ENCODE measurements at regions not wholly inside any gene's neighbourhood (a gene's known extent, or its start where the extent isn't known, plus 50 kb on each side); places are given as distances from the start of the nearest gene placed in this dataset.

DNA sequence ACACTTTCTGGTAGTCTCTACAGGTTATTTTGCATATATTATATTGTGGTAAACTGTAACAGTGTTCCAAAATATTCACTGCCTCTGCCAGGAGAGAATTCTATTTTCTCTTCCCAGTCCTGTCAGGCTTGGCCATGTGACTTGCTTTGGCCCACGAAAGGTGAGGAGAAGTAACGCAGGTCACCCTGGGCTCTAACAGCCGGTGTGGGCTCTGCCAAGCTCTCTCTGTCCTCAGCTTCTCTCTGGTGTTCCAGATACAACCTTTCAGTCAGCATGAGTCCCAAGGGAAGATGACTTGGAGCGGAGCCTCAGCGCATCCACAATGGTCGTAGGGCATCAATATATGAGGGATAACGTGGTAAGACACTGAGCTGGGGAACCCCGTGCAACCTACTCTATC is 113.0 kb upstream of the RREB1 start:
- no peaks in the 10 kb centered on the region for H3K9me3 Mint-ChIP-seq
- no peak overlapping the region for H3K4me3 Mint-ChIP-seq
- H3K36me3 Mint-ChIP-seq (ENCODE audit: low read depth), result no peaks in the 10 kb centered on the region
- no peaks in the 10 kb centered on the region for H3K4me1 Mint-ChIP-seq (ENCODE audit: low read depth)
- CTCF ChIA-PET, result interaction anchor here (0.6 kb wide), 1 partner anchor 1832 kb away, joined by 4 read pairs; no protein-coding TSS in a partner anchor
- no peak for DNase-seq
- intact Hi-C loops (cut with micrococcal nuclease), result no loop called here
- H3K27ac Mint-ChIP-seq, result no peak overlapping the region
- H3K27me3 Mint-ChIP-seq (ENCODE audit: low read depth), result no peaks in the 10 kb centered on the region

DNA sequence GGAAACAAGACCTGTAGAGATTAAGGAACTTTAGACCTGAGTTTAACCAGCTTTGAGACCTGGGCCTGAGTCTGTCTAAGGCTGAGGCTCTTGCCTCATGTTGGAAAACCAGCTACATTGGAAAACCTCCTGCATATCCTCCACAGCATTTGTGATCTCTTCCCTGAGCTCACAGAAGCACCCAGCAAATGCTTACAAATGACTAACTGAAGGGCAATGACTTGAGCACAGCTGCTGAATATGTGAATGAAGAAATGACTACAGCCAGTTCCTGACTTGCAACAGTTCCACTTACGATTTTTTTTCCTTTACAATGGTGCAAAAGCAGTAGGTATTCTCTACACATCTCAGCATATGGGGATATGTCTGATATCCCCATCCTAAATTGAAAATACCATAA is 112.4 kb upstream of the RREB1 start:
- Mint-ChIP-seq H3K27ac (no peak overlapping the region), H3K4me3 (no peak overlapping the region), H3K9me3 (no peaks in the 10 kb centered on the region), H3K36me3 (ENCODE audit: low read depth) (no peaks in the 10 kb centered on the region), H3K4me1 (ENCODE audit: low read depth) (no peaks in the 10 kb centered on the region), H3K27me3 (ENCODE audit: low read depth) (no peaks in the 10 kb centered on the region)
- intact Hi-C loops (cut with micrococcal nuclease), result no loop called here
- no peak for DNase-seq
- CTCF ChIA-PET, result interaction anchor here (0.6 kb wide), 1 partner anchor 1832 kb away, joined by 4 read pairs; no protein-coding TSS in a partner anchor

DNA sequence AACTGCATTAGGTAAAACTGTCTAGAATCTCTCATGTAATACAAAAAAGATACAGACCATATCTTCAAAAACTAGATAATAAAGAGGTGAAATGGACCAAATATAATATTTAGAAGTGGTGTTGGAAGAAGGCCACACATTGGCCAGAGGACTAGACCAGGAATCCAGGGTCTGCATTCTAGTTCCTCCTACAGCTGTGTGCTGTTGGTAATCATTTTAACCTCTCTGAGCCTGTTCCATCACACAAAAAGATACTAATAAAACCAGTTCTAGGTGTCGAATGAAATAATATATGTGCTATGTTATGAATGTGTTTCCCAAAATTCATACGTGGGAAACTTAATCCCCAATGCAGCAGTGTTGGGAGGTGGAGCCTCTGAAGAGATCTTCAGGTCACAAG is 111.6 kb upstream of the RREB1 start:
- H3K27ac Mint-ChIP-seq, result no peak overlapping the region
- H3K9me3 Mint-ChIP-seq, result no peaks in the 10 kb centered on the region
- CTCF ChIA-PET, result interaction anchor here (0.6 kb wide), 1 partner anchor 168 kb away, joined by 3 read pairs; no protein-coding TSS in a partner anchor
- intact Hi-C loops (cut with micrococcal nuclease), result no loop called here
- no peak for DNase-seq
- H3K36me3 Mint-ChIP-seq (ENCODE audit: low read depth), result no peaks in the 10 kb centered on the region
- no peaks in the 10 kb centered on the region for H3K27me3 Mint-ChIP-seq (ENCODE audit: low read depth)
- H3K4me3 Mint-ChIP-seq, result no peak overlapping the region
- no peaks in the 10 kb centered on the region for H3K4me1 Mint-ChIP-seq (ENCODE audit: low read depth)

DNA sequence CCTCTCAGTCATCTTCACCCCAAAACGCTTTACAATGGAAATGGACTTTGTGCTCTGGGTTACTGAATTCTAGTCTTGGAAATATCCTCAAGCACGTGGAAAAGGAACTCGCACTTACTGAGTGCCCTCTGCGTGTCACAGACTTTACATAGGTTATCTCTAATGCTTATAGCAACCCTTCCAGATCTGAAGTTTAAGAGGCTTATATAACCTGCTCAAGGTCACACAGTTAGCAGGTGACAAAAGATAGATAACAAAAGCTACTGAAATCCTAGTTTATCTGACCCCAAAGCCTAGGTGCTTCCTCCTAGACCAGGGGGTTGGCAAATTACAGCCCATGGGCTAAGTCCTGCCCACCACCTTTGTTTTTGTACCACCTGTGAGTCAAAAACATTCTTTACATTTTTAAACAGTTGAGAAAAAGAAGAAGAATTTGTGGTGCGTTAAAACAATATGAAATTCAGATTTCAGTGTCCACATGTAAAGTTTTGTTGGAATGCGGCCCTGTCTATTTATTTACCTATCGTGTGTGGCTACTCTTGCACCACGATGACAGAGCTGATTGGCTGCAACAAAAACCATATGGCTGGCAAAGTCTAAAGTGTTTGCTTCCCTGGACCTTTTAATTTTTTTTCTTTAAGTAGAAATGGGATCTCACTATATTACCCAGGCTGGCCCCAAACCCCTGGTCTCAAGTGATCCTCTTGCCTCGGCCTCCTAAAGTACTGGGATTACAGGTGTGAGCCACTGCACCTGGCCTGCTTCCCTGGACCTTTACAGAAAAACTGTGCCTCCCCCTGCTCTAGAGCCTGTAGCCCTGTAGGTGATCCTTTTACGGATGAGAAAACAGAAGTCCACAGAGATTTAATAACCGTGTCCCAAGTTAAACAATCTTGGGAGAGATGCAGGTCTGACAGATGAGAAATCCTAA is 110.2 kb upstream of the RREB1 start:
- Mint-ChIP-seq H3K4me1 (ENCODE audit: low read depth) (no peaks in the 10 kb centered on the region), H3K36me3 (ENCODE audit: low read depth) (no peaks in the 10 kb centered on the region), H3K27me3 (ENCODE audit: low read depth) (no peaks in the 10 kb centered on the region), H3K4me3 (no peak overlapping the region), H3K9me3 (no peaks in the 10 kb centered on the region), H3K27ac (no peak overlapping the region)
- intact Hi-C loops (cut with micrococcal nuclease), result no loop called here
- DNase-seq, result no peak
- CTCF ChIA-PET, result no interaction called here

DNA sequence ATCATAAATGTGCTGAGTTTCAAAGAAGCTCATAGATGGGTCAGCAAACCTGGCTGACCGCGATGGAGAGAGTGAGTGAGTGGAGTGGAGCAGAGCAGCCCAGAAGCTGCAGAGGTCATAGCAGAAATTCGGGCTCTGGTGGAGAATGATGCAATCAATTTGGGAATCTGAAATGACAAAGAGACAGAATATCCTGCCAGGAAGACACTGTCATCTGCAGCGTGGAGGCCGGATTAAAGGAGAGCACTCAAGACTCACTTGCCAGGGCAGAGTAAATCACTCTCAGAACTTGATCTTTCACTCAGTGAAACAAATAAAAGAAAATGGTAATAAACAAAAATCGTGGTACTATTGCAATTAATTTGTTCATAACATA is 109.6 kb upstream of the RREB1 start:
- Mint-ChIP-seq H3K9me3 (no peaks in the 10 kb centered on the region), H3K27me3 (ENCODE audit: low read depth) (no peaks in the 10 kb centered on the region), H3K27ac (no peak overlapping the region), H3K4me1 (ENCODE audit: low read depth) (no peaks in the 10 kb centered on the region), H3K36me3 (ENCODE audit: low read depth) (no peaks in the 10 kb centered on the region), H3K4me3 (no peak overlapping the region)
- no peak for DNase-seq
- CTCF ChIA-PET, result no interaction called here
- intact Hi-C loops (cut with micrococcal nuclease), result no loop called here

DNA sequence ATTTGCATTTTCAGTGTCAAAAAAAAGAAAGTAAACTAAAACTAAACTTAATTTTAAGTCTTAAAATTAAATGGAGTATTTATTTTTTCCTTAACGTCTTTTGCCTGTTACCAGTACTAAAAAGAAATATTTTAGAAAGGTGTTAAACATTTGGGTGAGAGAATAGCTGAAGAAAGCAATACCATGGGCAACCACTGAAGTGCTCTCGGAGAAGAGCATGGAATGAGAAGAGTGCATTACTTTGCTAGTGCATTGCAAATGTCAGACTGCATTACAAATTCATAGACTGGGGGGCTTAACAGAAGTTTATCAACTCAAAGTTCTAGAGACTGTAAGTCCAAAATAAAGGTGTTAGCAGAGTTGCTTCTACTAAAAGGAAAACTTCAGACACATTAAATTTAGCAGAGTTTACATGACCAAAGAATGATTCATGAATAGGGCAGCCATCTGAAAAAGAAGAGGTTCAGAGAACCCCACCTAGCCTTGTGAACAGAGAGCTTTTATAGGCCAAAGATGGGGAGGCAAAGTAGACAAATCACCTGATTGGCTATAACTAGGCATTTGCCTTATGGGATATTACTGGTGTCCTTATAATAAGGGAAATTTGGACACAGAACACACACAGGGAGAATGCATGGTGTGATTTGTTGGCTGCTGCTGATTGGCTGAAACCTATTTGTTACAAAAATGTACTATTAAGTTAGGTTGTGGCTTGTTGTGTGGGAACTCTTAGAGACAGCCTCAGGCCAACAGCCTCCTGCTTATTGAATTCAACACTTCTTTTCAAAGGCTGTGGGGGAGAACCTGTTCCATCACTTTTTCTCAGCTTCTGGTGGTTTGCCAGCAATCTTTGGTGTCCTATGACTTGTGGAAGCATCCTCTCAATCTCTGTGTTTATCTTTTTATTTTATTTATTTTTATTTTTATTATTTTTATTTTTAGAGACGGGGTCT is 106.7 kb upstream of the RREB1 start:
- H3K27ac Mint-ChIP-seq, result no peak overlapping the region
- H3K9me3 Mint-ChIP-seq, result no peaks in the 10 kb centered on the region
- H3K4me3 Mint-ChIP-seq, result no peak overlapping the region
- intact Hi-C loops (cut with micrococcal nuclease), result no loop called here
- CTCF ChIA-PET, result no interaction called here
- no peak for DNase-seq
- H3K36me3 Mint-ChIP-seq (ENCODE audit: low read depth), result no peaks in the 10 kb centered on the region
- peaks cover 3% of the 10 kb centered on the region for H3K4me1 Mint-ChIP-seq (ENCODE audit: low read depth)
- H3K27me3 Mint-ChIP-seq (ENCODE audit: low read depth), result no peaks in the 10 kb centered on the region

DNA sequence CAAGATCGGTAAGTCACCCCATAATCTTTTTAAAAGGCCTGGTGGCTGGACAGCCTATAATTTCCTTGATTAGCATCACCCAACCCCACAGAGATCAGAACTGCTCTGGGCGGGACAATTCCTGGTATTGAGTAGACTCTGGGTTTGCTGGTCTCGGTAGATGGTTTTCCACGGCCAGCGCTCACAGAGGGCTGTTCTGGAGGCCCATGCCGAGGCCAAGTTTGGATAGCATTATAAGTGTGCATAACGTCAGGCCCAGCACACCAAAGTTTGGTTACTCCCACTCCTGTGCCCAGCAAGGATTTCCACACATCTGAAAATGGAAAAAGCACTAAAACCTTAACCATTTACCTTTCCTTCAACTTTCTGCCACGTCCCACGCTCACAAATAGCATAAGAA is 104.7 kb upstream of the RREB1 start:
- Mint-ChIP-seq H3K27ac (no peak overlapping the region), H3K27me3 (ENCODE audit: low read depth) (no peaks in the 10 kb centered on the region), H3K4me3 (no peak overlapping the region), H3K4me1 (ENCODE audit: low read depth) (peaks cover 8% of the 10 kb centered on the region), H3K9me3 (no peaks in the 10 kb centered on the region), H3K36me3 (ENCODE audit: low read depth) (no peaks in the 10 kb centered on the region)
- DNase-seq, result no peak
- intact Hi-C loops (cut with micrococcal nuclease), result no loop called here
- CTCF ChIA-PET, result no interaction called here

DNA sequence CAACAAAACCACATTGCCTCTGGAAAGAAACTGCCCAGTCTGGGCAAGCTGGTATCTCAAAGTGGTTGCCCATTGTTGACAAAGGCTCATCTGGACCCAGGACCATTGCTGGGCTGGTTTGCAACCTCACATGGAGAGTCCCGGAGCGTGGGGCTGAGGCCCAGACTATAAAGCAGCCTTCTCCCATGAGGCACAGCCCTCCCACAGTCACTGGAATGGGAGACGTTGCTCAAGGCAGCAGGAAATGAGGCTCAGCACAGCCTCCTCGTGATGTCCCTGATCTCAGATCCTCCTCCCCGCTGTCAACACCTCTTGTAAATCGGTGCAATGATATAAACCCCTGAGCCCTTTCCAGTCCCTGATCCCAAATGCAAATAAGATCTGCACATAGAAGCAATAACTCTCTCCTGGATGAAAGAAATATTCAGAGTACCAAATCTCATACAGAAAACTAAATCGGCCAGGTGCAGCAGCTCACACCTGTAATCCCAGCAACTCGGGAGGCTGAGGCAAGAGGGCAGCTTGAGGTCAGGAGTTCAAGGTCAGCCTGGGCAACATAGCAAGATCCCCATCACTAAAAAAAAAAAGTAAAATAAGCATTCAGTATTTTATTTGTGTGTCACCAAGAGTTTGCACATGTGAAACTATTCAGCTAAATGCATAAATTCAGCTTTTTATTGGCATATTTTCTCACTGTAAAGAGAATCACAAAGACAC is 103.0 kb upstream of the RREB1 start:
- intact Hi-C loops (cut with micrococcal nuclease), result no loop called here
- CTCF ChIA-PET, result no interaction called here
- Mint-ChIP-seq H3K4me1 (ENCODE audit: low read depth) (peaks cover 8% of the 10 kb centered on the region), H3K27ac (no peak overlapping the region), H3K27me3 (ENCODE audit: low read depth) (peaks cover 3% of the 10 kb centered on the region), H3K9me3 (no peaks in the 10 kb centered on the region), H3K4me3 (no peak overlapping the region), H3K36me3 (ENCODE audit: low read depth) (no peaks in the 10 kb centered on the region)
- no peak for DNase-seq

DNA sequence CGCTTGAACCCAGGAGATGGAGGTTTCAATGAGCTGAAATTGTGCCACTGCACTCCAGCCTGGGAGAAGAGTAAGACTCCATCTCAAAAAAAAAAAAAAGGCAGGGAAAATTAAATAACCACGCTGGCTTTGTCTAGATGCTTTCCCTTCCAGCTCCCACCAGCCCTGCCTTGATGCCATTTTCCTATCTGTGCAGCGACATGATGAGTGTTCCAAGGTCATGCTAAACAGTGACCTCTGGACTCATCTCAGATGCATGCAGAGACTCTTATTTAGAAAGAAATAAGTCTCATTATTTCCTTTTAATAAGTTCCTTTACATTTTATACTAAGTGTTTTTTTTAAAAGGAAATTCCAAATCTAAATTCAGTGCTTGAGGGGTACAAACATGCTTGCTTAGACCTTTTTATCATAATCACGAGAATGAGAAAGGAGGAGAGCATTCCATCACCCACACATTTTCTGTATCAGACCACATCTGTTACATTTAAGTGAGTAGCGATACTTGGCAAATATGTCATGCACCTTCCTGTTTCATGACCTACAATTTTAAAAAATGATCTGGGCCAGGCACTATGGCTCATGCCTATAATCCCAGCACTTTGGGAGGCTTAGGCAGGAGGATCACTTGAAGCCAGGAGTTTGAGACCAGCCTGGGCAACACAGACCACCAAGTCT is 101.1 kb upstream of the RREB1 start:
- CTCF ChIA-PET, result no interaction called here

DNA sequence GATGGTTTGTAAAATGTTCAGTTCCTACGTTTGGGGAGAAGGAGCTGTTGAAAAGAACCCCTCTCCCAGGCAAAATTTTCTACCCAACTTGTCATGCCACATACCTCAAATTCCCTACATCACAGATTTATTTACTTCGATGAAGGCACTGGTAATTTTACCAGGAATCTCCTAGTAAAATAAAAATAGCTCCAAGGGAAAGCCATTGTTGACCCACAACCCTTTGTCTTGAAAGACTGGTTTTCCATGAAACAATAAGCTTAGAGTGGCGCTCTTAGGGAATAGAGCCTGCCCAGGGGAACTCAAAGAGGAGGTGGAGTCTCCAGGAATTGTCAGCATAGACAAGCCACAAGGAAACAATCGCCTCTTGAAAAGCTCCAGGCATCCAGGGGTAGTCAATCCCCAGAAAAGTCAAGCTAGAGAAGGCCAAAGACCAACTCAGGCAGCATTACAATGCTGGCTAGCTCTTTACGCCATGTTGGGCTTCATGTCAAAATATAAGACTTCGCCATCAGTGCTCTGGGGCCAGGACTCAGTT is 99.2 kb upstream of the RREB1 start:
- H3K4me3 Mint-ChIP-seq, result no peak overlapping the region
- H3K4me1 Mint-ChIP-seq (ENCODE audit: low read depth), result peaks cover 8% of the 10 kb centered on the region
- H3K36me3 Mint-ChIP-seq (ENCODE audit: low read depth), result no peaks in the 10 kb centered on the region
- CTCF ChIA-PET, result no interaction called here
- no peak overlapping the region for H3K27ac Mint-ChIP-seq
- peaks cover 3% of the 10 kb centered on the region for H3K27me3 Mint-ChIP-seq (ENCODE audit: low read depth)
- no peaks in the 10 kb centered on the region for H3K9me3 Mint-ChIP-seq
- intact Hi-C loops (cut with micrococcal nuclease), result no loop called here
- no peak for DNase-seq

More for the DNA sequence above, 101.1 kb upstream of the RREB1 start:
- DNase-seq, result no peak
- no peak overlapping the region for H3K27ac Mint-ChIP-seq
- peaks cover 8% of the 10 kb centered on the region for H3K4me1 Mint-ChIP-seq (ENCODE audit: low read depth)
- H3K36me3 Mint-ChIP-seq (ENCODE audit: low read depth), result no peaks in the 10 kb centered on the region
- intact Hi-C loops (cut with micrococcal nuclease), result no loop called here
- H3K9me3 Mint-ChIP-seq, result no peaks in the 10 kb centered on the region
- H3K27me3 Mint-ChIP-seq (ENCODE audit: low read depth), result peaks cover 3% of the 10 kb centered on the region
- H3K4me3 Mint-ChIP-seq, result no peak overlapping the region

DNA sequence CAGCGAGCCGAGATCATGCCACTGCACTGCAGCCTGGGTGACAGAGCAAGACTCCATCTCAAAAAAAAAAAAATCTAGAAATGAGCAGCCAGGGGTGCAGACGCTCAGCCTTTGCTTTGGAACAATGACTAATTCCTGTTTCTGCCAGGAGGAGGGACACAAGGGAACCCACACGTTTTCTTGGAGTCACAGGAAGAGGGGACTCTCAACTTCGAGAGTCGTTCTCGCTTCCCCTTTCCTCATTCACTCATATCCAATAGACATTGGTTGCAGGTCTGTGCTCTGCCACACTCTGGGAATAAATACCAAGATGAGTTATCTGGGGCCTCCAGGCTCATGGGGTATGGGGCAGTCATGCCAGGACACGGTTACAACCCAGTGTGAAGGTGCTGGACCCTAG is 91.5 kb upstream of the RREB1 start:
- intact Hi-C loops (cut with micrococcal nuclease), result no loop called here
- Mint-ChIP-seq H3K36me3 (ENCODE audit: low read depth) (no peaks in the 10 kb centered on the region), H3K4me1 (ENCODE audit: low read depth) (no peaks in the 10 kb centered on the region)

More for the DNA sequence above, 91.5 kb upstream of the RREB1 start:
- no peaks in the 10 kb centered on the region for H3K27me3 Mint-ChIP-seq (ENCODE audit: low read depth)
- DNase-seq, result no peak
- H3K27ac Mint-ChIP-seq, result no peak overlapping the region
- no peaks in the 10 kb centered on the region for H3K9me3 Mint-ChIP-seq
- CTCF ChIA-PET, result no interaction called here
- no peak overlapping the region for H3K4me3 Mint-ChIP-seq
